GM12864 (cell line): ENCODE measurements at regions not wholly inside any gene's neighbourhood (a gene's known extent, or its start where the extent isn't known, plus 50 kb on each side); places are given as distances from the start of the nearest gene placed in this dataset.

ENCODE experiments used
- DNase-seq: peaks from one replicate; pipeline ENCODE4 v3.0.0-alpha.2; 2011; ENCODE audit warnings: low read depth
- H3K4me3 ChIP-seq: 2 replicates; pipeline ENCODE4 v1.5.1; 2011; ENCODE audit warnings: mild to moderate bottlenecking, low read depth, low read length, control low read depth
- TF ChIP-seq, protein P1 (sequence below): IDR thresholded peaks from 2 replicates; pipeline ENCODE4 v1.5.1; 2011; ENCODE audit warnings: low read depth, mild to moderate bottlenecking, moderate library complexity, low read length, control low read depth, inconsistent platforms; ENCODE audit errors: missing control alignments

DNA sequence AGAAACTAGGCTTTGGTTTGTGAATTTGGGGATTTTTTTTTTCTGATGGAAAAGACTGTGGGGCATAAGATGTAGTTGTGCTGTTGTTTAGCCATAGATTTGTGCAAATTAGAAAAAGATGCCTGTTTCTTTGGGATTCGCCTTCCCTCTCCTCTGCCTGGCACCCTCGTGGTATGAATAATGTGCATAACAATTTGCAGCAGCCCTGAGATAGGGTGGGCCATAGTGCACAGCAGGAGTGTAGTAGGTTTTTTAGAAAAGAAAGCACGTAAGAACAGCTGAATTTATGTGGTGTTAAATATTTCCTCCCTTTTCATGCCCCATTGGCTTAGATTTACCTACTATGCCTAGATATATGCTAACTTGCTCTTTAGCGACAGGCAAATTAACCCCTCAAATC, 158.9 kb downstream of the PTGER3 start:
- DNase-seq = no peak
- H3K4me3 ChIP-seq = no peak overlapping the region
- TF ChIP-seq, protein P1, sequence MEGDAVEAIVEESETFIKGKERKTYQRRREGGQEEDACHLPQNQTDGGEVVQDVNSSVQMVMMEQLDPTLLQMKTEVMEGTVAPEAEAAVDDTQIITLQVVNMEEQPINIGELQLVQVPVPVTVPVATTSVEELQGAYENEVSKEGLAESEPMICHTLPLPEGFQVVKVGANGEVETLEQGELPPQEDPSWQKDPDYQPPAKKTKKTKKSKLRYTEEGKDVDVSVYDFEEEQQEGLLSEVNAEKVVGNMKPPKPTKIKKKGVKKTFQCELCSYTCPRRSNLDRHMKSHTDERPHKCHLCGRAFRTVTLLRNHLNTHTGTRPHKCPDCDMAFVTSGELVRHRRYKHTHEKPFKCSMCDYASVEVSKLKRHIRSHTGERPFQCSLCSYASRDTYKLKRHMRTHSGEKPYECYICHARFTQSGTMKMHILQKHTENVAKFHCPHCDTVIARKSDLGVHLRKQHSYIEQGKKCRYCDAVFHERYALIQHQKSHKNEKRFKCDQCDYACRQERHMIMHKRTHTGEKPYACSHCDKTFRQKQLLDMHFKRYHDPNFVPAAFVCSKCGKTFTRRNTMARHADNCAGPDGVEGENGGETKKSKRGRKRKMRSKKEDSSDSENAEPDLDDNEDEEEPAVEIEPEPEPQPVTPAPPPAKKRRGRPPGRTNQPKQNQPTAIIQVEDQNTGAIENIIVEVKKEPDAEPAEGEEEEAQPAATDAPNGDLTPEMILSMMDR = no peak

DNA sequence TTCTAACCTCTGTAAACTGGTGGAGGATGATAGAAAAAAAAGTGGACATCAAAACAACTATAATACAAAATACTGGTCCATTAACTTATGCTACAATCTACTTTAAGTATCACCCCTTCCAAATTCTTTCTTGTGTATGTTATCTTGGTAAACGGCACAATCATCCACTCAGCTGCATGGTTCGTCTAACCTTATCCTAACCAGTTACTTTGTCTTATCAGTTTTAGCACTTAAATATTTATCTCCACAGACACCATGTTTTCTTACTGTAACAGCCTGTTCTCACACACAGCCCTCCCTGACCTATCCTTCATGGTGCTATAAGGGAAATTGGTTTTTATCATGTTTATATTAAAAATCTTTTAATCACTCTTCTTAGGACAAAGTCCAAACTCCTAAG, 157.2 kb downstream of the PTGER3 start:
- no peak for DNase-seq
- no peak overlapping the region for H3K4me3 ChIP-seq
- TF ChIP-seq, protein P1 = no peak

DNA sequence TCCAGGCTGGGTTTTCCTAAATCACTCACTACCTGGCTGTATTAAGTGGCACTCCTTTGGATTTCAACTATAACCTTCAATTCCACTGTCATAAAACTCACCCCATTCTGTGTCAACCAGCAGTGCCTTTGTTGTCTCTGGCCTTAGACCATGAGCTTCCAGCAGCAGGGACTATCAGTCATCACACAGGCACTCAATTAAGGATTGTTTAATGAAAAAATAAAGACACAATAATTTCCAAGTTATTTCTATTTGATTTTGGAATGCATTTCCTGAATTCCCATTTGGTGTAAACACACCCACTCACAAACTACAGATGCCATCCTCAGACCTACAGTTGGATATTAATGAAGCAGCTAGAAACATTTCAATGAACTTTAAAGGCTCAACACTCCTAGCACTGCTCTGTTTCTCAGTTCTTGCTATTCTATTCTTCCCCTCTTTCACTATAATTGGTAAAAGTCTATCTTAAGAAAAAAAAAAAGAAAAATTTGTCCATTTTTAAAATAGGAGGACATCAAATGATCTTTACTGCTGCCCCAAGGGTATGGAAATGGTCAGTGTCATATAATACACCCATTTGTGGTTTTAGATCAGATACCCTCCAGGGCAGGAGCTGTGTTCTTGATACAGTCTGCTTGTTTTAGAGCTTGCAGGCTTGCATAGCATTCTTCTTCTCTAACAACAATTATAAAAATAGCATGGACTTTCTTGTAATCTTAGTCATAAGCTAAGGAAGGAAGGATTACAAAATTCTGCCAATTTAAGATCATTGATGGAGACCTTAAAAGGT, 156.4 kb downstream of the PTGER3 start:
- TF ChIP-seq, protein P1 = no peak
- H3K4me3 ChIP-seq = no peak overlapping the region
- no peak for DNase-seq

DNA sequence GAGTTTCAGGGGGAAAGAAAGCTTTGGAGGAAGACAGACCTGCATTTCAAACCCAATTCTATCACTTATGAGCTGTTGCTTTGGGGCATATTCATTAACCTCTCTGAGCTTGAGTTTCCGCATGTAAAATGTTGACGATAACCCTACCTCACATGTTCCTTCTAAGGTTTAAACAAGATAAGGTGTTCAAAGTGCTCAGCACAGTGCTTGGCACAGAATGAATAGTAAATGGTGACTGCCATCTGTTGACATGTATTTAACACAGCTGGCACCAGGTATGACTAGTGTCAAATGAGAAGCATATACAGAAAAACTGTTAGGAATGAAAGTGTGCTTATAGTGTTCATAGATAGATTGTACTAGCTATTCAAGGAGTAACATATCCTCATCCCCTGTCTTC, 155.5 kb downstream of the PTGER3 start:
- DNase-seq = no peak
- no peak overlapping the region for H3K4me3 ChIP-seq
- TF ChIP-seq, protein P1 = no peak

DNA sequence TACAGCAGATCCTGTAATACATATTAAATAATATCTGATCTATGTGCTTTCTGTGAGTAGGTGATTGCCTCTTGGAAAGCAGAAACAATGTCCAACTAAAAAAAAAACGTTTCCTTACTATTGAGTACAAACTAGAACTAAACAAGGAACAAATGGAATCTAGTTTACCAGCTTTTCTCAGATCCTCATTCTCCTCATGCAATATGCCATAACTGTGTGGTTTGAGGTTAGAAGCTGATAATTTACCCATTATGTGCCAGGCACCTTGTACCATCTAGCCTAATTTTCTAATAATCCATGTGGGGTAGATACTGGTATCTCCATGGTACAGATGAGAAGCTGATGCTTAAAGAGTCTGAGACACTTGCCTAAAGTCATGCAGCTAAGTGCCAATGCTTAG, 154.7 kb downstream of the PTGER3 start:
- TF ChIP-seq, protein P1 = no peak
- no peak overlapping the region for H3K4me3 ChIP-seq
- no peak for DNase-seq

DNA sequence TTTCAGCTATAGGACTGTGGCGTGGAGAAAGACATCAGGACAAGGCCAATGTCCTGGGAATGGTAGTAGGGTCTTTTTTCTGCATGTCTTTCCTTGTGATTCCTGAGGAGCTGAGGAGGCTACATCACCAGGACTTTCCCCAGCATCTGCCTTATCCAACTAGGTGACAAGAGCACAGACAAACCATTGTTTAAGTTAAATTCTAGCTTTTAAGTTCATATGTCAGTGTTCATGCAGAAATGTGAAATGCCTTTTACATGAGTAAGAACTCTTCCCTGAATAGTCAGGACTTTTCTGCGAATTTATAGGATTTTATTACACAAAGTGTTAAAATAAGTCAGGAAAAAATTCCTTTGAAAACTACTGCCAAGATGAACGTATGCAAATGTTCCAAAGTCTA, 154.2 kb downstream of the PTGER3 start:
- H3K4me3 ChIP-seq = no peak overlapping the region
- DNase-seq = no peak
- TF ChIP-seq, protein P1 = no peak

DNA sequence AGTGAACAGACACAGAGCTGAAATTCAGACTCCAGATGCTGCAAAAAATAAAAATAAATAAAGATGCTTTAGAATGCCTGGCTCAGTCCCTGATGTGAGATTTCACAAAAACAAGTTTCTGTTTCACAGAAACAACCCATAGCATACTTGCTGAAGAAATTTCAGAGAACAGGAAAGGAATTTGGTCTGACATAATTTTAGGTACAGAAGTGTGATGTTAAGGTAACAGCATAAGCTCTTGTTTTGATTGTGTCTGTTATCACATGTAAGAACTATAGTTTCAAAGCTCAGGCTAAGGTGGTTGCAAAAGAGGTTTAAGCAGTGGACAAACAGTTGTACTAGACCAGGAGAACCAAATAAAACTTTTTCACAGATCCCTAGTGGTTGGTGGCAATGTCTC, 152.1 kb downstream of the PTGER3 start:
- no peak overlapping the region for H3K4me3 ChIP-seq
- DNase-seq = no peak
- TF ChIP-seq, protein P1 = no peak
